Psoas muscle (tissue), 7 donors: ENCODE measurements at regions not wholly inside any gene's neighbourhood (a gene's known extent, or its start where the extent isn't known, plus 50 kb on each side); places are given as distances from the start of the nearest gene placed in this dataset.
"Not testable (repeated sequence)": the region's sequence is repeated elsewhere in the genome, so short reads cannot be mapped to it uniquely, and the experiment has no call there.

Source experiments
- ATAC-seq, 4 donors: fragments of 200-7000 bp; cut with Tn5 transposase; one replicate each; pipeline ENCODE4 v1.9.1; 2020; ENCODE audit warnings: moderate library complexity in 3 of 4, mild to moderate bottlenecking in 2 of 4
- DNase-seq, 2 donors: peaks; one replicate each; pipeline ENCODE4 v3.0.0-alpha.2; 2020
- H3K27ac ChIP-seq: fragments of 200-600 bp; one replicate; pipeline ENCODE4 v1.8.0; 2022
- H3K27me3 ChIP-seq, 3 donors: fragments of 200-600 bp in 1 of 3; one replicate each; pipeline versions ENCODE4 v1.6.1 to v1.8.0; 2013 to 2022; ENCODE audit warnings: low read length in 2 of 3, mild to moderate bottlenecking in 2 of 3, moderate library complexity in 1 of 3; ENCODE audit not compliant: insufficient read depth in 3 of 3
- H3K36me3 ChIP-seq, 2 donors: fragments of 200-600 bp in 1 of 2; one replicate each; pipeline versions ENCODE4 v1.6.1 to v1.8.0; 2013 to 2022; ENCODE audit warnings: low read depth in 1 of 2, mild to moderate bottlenecking in 1 of 2, moderate library complexity in 1 of 2; ENCODE audit not compliant: insufficient read depth in 1 of 2
- H3K4me1 ChIP-seq: fragments of 200-600 bp; one replicate; pipeline ENCODE4 v1.8.0; 2022
- H3K4me3 ChIP-seq: fragments of 200-600 bp; one replicate; pipeline ENCODE4 v1.8.0; 2022; ENCODE audit warnings: mild to moderate bottlenecking
- H3K9me3 ChIP-seq: fragments of 200-600 bp; one replicate; pipeline ENCODE4 v1.8.0; 2022
- WGBS, 3 donors: extraction: QIAGEN DNeasy Blood & Tissue Kit; methylation state at CpG; one replicate each; pipeline versions ENCODE4 v1.1.6 to v1.1.7; 2013; 5-methylcytosine and 5-hydroxymethylcytosine counted together
- intact Hi-C, 2 donors: fragments of 100-400 bp; cut with DNase I; formaldehyde crosslinking; loops; one replicate each; pipeline versions ENCODE4 v1.11.0 to v1.14.2; 2022
- TF ChIP-seq, protein P1 (sequence below): fragments of 200-600 bp; IDR thresholded peaks from one replicate; pipeline ENCODE4 v1.8.0; 2022; ENCODE audit warnings: antibody characterized with exemption
- donor health status: healthy with polysubstance abuse.
- donor health status: DM: no; HTN: no; CAD: no; lungs with moderate emphysema.
- donor health status: Bipolar disorder and iron deficiency.
- donor health status: healthy.
- donor health status: DM: yes; HTN: yes; CAD: no.
- donor health status: DM: no; HTN: no; CAD: no.
- donor health status: DM: yes; HTN: yes; CAD: no.

- Histone ChIP-seq H3K27me3 (no peaks in the 10 kb centered on the region), H3K36me3 (no peaks in the 10 kb centered on the region), H3K27ac (no peak overlapping the region), H3K9me3 (no peaks in the 10 kb centered on the region), H3K4me3 (no peak overlapping the region), H3K4me1 (no peaks in the 10 kb centered on the region)
- intact Hi-C loops = loop anchor here in 1 of 2 donors (10.0 kb wide), 1 partner anchor 307 kb away; no protein-coding TSS in a partner anchor
- TF ChIP-seq, protein P1, sequence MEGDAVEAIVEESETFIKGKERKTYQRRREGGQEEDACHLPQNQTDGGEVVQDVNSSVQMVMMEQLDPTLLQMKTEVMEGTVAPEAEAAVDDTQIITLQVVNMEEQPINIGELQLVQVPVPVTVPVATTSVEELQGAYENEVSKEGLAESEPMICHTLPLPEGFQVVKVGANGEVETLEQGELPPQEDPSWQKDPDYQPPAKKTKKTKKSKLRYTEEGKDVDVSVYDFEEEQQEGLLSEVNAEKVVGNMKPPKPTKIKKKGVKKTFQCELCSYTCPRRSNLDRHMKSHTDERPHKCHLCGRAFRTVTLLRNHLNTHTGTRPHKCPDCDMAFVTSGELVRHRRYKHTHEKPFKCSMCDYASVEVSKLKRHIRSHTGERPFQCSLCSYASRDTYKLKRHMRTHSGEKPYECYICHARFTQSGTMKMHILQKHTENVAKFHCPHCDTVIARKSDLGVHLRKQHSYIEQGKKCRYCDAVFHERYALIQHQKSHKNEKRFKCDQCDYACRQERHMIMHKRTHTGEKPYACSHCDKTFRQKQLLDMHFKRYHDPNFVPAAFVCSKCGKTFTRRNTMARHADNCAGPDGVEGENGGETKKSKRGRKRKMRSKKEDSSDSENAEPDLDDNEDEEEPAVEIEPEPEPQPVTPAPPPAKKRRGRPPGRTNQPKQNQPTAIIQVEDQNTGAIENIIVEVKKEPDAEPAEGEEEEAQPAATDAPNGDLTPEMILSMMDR = no peak
- WGBS, 3 donors = 70 to 76% (median 73%) methylated on average over 17 of the region's 17 CpGs
- DNase-seq = no peak
- ATAC-seq = no peak
Measured at GRCh38 chr6:154937306-154938220, 57.6 kb upstream of the TIAM2 start.

GRCh38 chr6:154938221-154938580 lies 56.9 kb upstream of the TIAM2 start:
- peak in 2 of 4 donors; percentile 46 to 59 for ATAC-seq
- TF ChIP-seq, protein P1 = no peak
- no peaks in the 10 kb centered on the region for H3K27me3 ChIP-seq
- H3K27ac ChIP-seq = no peak overlapping the region
- H3K36me3 ChIP-seq = no peaks in the 10 kb centered on the region
- H3K4me3 ChIP-seq = no peak overlapping the region
- H3K4me1 ChIP-seq = no peaks in the 10 kb centered on the region
- no peaks in the 10 kb centered on the region for H3K9me3 ChIP-seq
- DNase-seq = no peak
- intact Hi-C loops = loop anchor here in 1 of 2 donors (10.0 kb wide), 1 partner anchor 307 kb away; no protein-coding TSS in a partner anchor
- 54 to 70% (median 54%) methylated on average over 9 of the region's 9 CpGs for WGBS, 3 donors

- WGBS, 3 donors = 97 to 99% (median 98%) methylated on average over 16 of the region's 16 CpGs
- H3K36me3 ChIP-seq, DNase-seq, ATAC-seq, H3K4me1 ChIP-seq, H3K27ac ChIP-seq, H3K9me3 ChIP-seq, H3K27me3 ChIP-seq, H3K4me3 ChIP-seq: not testable (repeated sequence)
- intact Hi-C loops = loop anchor here in 1 of 2 donors (10.0 kb wide), 1 partner anchor 306 kb away; no protein-coding TSS in a partner anchor
Measured at GRCh38 chr6:154938727-154939285, 56.3 kb upstream of the TIAM2 start.

DNA sequence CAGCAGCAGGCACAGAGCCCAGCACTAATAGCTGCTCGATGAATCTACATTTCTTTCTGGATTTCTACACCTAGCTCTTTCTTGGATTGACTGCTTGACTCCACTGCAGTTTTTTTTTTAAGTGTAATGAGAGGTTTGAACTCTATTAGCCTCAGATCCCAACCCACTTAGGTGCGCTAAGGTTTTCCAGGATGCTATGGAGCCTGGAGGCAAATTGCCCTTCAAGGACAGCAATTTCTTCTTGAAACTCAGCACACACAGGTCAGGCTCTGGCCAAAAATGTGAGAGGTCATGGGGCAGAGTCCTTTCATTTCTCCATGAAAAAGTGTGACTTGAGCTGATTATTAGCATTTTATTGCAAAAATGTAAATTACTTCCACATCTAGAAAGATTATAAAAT lies 52.3 kb upstream of the TIAM2 start:
- 91 to 95% (median 92%) methylated on average over 2 of the region's 2 CpGs for WGBS, 3 donors

More for the DNA sequence above, 52.3 kb upstream of the TIAM2 start:
- peaks cover 0 to 13% of the 10 kb centered on the region in 2 donors for H3K36me3 ChIP-seq
- H3K9me3 ChIP-seq = no peaks in the 10 kb centered on the region
- no peak for ATAC-seq
- TF ChIP-seq, protein P1 = no peak
- intact Hi-C loops = no loop called here
- H3K4me3 ChIP-seq = no peak overlapping the region
- no peak for DNase-seq
- H3K27ac ChIP-seq = no peak overlapping the region
- no peaks in the 10 kb centered on the region for H3K4me1 ChIP-seq
- H3K27me3 ChIP-seq = no peaks in the 10 kb centered on the region
